T-helper 17 cell (primary cell): ENCODE measurements at regions not wholly inside any gene's neighbourhood (a gene's known extent, or its start where the extent isn't known, plus 50 kb on each side); places are given as distances from the start of the nearest gene placed in this dataset.

Source experiments
- ATAC-seq: fragments of 150-1000 bp; cut with Tn5 transposase; 2 replicates; pipeline ENCODE4 v1.10.0; 2021; ENCODE audit warnings: mild to moderate bottlenecking, moderate library complexity
- DNase-seq, 3 donors: peaks; one replicate each; pipeline versions ENCODE4 v3.0.0 to v3.0.0-alpha.2; 2020 to 2021
- H3K9me3 ChIP-seq: one replicate; pipeline ENCODE4 v1.7.0; 2013; ENCODE audit warnings: low read length, mild to moderate bottlenecking; ENCODE audit not compliant: control insufficient read depth, poor library complexity, severe bottlenecking
- H3K27ac Mint-ChIP-seq: one replicate; pipeline ENCODE4 v1.8.0; 2022; ENCODE audit warnings: mild to moderate bottlenecking, moderate library complexity, mixed read lengths
- H3K27me3 Mint-ChIP-seq: one replicate; pipeline ENCODE4 v1.8.0; 2022; ENCODE audit warnings: mixed read lengths
- H3K36me3 Mint-ChIP-seq: one replicate; pipeline ENCODE4 v1.8.0; 2022; ENCODE audit warnings: low read depth, mixed read lengths
- H3K4me1 Mint-ChIP-seq: one replicate; pipeline ENCODE4 v1.8.0; 2022; ENCODE audit warnings: mild to moderate bottlenecking, mixed read lengths
- H3K4me3 Mint-ChIP-seq: one replicate; pipeline ENCODE4 v1.8.0; 2022; ENCODE audit warnings: mild to moderate bottlenecking, moderate library complexity, mixed read lengths

GRCh38 chr16:73864868-73865267, 431.7 kb upstream of the PSMD7 start:
- Mint-ChIP-seq H3K4me3 (no peak overlapping the region), H3K27ac (no peak overlapping the region), H3K27me3 (no peaks in the 10 kb centered on the region), H3K36me3 (no peaks in the 10 kb centered on the region), H3K4me1 (no peaks in the 10 kb centered on the region)
- DNase-seq (no peak), ATAC-seq (no peak)
- H3K9me3 ChIP-seq = no peaks in the 10 kb centered on the region

- Mint-ChIP-seq H3K27ac (no peak overlapping the region), H3K27me3 (no peaks in the 10 kb centered on the region), H3K4me1 (no peaks in the 10 kb centered on the region), H3K36me3 (no peaks in the 10 kb centered on the region), H3K4me3 (no peak overlapping the region)
- ATAC-seq (no peak), DNase-seq (no peak)
- H3K9me3 ChIP-seq = no peaks in the 10 kb centered on the region
These were observed 438.3 kb upstream of the PSMD7 start for GRCh38 chr16:73858326-73858725.

- Mint-ChIP-seq H3K4me1 (no peaks in the 10 kb centered on the region), H3K4me3 (no peak overlapping the region), H3K36me3 (no peaks in the 10 kb centered on the region), H3K27ac (no peak overlapping the region), H3K27me3 (no peaks in the 10 kb centered on the region)
- no peaks in the 10 kb centered on the region for H3K9me3 ChIP-seq
- DNase-seq (no peak), ATAC-seq (no peak)
These were observed 442.6 kb upstream of the PSMD7 start for GRCh38 chr16:73853968-73854367.

GRCh38 chr16:73852561-73852960, 444.1 kb upstream of the PSMD7 start:
- no peak overlapping the region for H3K4me3 Mint-ChIP-seq
- DNase-seq = no peak
- ATAC-seq = no peak
- H3K4me1 Mint-ChIP-seq = no peaks in the 10 kb centered on the region
- no peaks in the 10 kb centered on the region for H3K9me3 ChIP-seq
- H3K36me3 Mint-ChIP-seq = no peaks in the 10 kb centered on the region
- H3K27me3 Mint-ChIP-seq = no peaks in the 10 kb centered on the region
- H3K27ac Mint-ChIP-seq = no peak overlapping the region

GRCh38 chr16:73848993-73849392, 447.6 kb upstream of the PSMD7 start:
- H3K4me3 Mint-ChIP-seq = no peak overlapping the region
- H3K36me3 Mint-ChIP-seq = no peaks in the 10 kb centered on the region
- no peak for ATAC-seq
- H3K27ac Mint-ChIP-seq = no peak overlapping the region
- DNase-seq = no peak
- H3K9me3 ChIP-seq = no peaks in the 10 kb centered on the region
- H3K4me1 Mint-ChIP-seq = no peaks in the 10 kb centered on the region
- no peaks in the 10 kb centered on the region for H3K27me3 Mint-ChIP-seq

- ATAC-seq = no peak
- H3K27ac Mint-ChIP-seq = no peak overlapping the region
These were observed 449.5 kb upstream of the PSMD7 start for GRCh38 chr16:73847090-73847489.

GRCh38 chr16:73846356-73846755, 450.3 kb upstream of the PSMD7 start:
- no peak for DNase-seq
- no peaks in the 10 kb centered on the region for H3K9me3 ChIP-seq
- Mint-ChIP-seq H3K4me1 (no peaks in the 10 kb centered on the region), H3K27ac (no peak overlapping the region), H3K4me3 (no peak overlapping the region), H3K27me3 (no peaks in the 10 kb centered on the region), H3K36me3 (no peaks in the 10 kb centered on the region)
- ATAC-seq = no peak

More at GRCh38 chr16:73847090-73847489, 449.5 kb upstream of the PSMD7 start:
- no peaks in the 10 kb centered on the region for H3K9me3 ChIP-seq
- Mint-ChIP-seq H3K36me3 (no peaks in the 10 kb centered on the region), H3K4me1 (no peaks in the 10 kb centered on the region), H3K4me3 (no peak overlapping the region), H3K27me3 (no peaks in the 10 kb centered on the region)
- DNase-seq = no peak

- ATAC-seq = no peak
- no peak overlapping the region for H3K4me3 Mint-ChIP-seq
- no peak overlapping the region for H3K27ac Mint-ChIP-seq
- H3K4me1 Mint-ChIP-seq = no peaks in the 10 kb centered on the region
- H3K36me3 Mint-ChIP-seq = no peaks in the 10 kb centered on the region
- no peaks in the 10 kb centered on the region for H3K27me3 Mint-ChIP-seq
- DNase-seq = no peak
- H3K9me3 ChIP-seq = no peaks in the 10 kb centered on the region
These were observed 450.6 kb upstream of the PSMD7 start for GRCh38 chr16:73846007-73846330.

- Mint-ChIP-seq H3K36me3 (no peaks in the 10 kb centered on the region), H3K27ac (no peak overlapping the region)
- ATAC-seq = no peak
These were observed 451.2 kb upstream of the PSMD7 start for GRCh38 chr16:73845238-73846006.

GRCh38 chr16:73840728-73841127, 455.9 kb upstream of the PSMD7 start:
- H3K27ac Mint-ChIP-seq = no peak overlapping the region
- no peaks in the 10 kb centered on the region for H3K27me3 Mint-ChIP-seq
- H3K9me3 ChIP-seq = no peaks in the 10 kb centered on the region
- no peak for ATAC-seq
- no peak for DNase-seq
- H3K4me1 Mint-ChIP-seq = no peaks in the 10 kb centered on the region
- H3K36me3 Mint-ChIP-seq = no peaks in the 10 kb centered on the region
- H3K4me3 Mint-ChIP-seq = no peak overlapping the region

More at GRCh38 chr16:73845238-73846006, 451.2 kb upstream of the PSMD7 start:
- DNase-seq = no peak
- H3K4me3 Mint-ChIP-seq = no peak overlapping the region
- H3K9me3 ChIP-seq = no peaks in the 10 kb centered on the region
- no peaks in the 10 kb centered on the region for H3K27me3 Mint-ChIP-seq
- no peaks in the 10 kb centered on the region for H3K4me1 Mint-ChIP-seq

GRCh38 chr16:73831220-73831619, 465.4 kb upstream of the PSMD7 start:
- no peak overlapping the region for H3K4me3 Mint-ChIP-seq
- no peaks in the 10 kb centered on the region for H3K4me1 Mint-ChIP-seq
- no peaks in the 10 kb centered on the region for H3K9me3 ChIP-seq
- no peaks in the 10 kb centered on the region for H3K27me3 Mint-ChIP-seq
- DNase-seq (no peak), ATAC-seq (no peak)
- no peaks in the 10 kb centered on the region for H3K36me3 Mint-ChIP-seq
- H3K27ac Mint-ChIP-seq = no peak overlapping the region

- H3K27ac Mint-ChIP-seq = no peak overlapping the region
- no peaks in the 10 kb centered on the region for H3K27me3 Mint-ChIP-seq
- no peak for ATAC-seq
- H3K36me3 Mint-ChIP-seq = no peaks in the 10 kb centered on the region
- H3K9me3 ChIP-seq = no peaks in the 10 kb centered on the region
- DNase-seq = no peak
- H3K4me1 Mint-ChIP-seq = no peaks in the 10 kb centered on the region
- H3K4me3 Mint-ChIP-seq = no peak overlapping the region
These were observed 473.3 kb upstream of the PSMD7 start for GRCh38 chr16:73823205-73823849.

- no peaks in the 10 kb centered on the region for H3K27me3 Mint-ChIP-seq
- H3K9me3 ChIP-seq = no peaks in the 10 kb centered on the region
- no peak overlapping the region for H3K27ac Mint-ChIP-seq
- DNase-seq = no peak
- no peaks in the 10 kb centered on the region for H3K36me3 Mint-ChIP-seq
- H3K4me1 Mint-ChIP-seq = no peaks in the 10 kb centered on the region
- no peak for ATAC-seq
- no peak overlapping the region for H3K4me3 Mint-ChIP-seq
These were observed 478.9 kb upstream of the PSMD7 start for GRCh38 chr16:73817526-73818324.
